HEK293 (cell line): ENCODE measurements at regions not wholly inside any gene's neighbourhood (a gene's known extent, or its start where the extent isn't known, plus 50 kb on each side); places are given as distances from the start of the nearest gene placed in this dataset.

Source experiments
- ELK4 ChIP-seq: IDR thresholded peaks from 2 replicates; pipeline ENCODE4 v1.6.1; 2011; ENCODE audit warnings: mild to moderate bottlenecking, low read depth, low read length, borderline replicate concordance
- MEIS1 ChIP-seq: sonication (generic); formaldehyde crosslinking; IDR thresholded peaks from 2 replicates; pipeline ENCODE4 v1.8.1; 2022; ENCODE audit warnings: missing genetic modification reagents, mild to moderate bottlenecking, borderline replicate concordance
- WT1 ChIP-seq: fragments of 450-650 bp; formaldehyde crosslinking; IDR thresholded peaks from 2 replicates; pipeline ENCODE4 v1.5.1; 2016; ENCODE audit warnings: missing biosample characterization, missing genetic modification characterization
- ZNF404 ChIP-seq: fragments of 450-650 bp; formaldehyde crosslinking; IDR thresholded peaks from 2 replicates; pipeline ENCODE4 v1.5.1; 2017; ENCODE audit warnings: missing biosample characterization, missing genetic modification characterization
- ZNF530 ChIP-seq: fragments of 450-650 bp; formaldehyde crosslinking; IDR thresholded peaks from 2 replicates; pipeline ENCODE4 v1.5.1; 2016; ENCODE audit warnings: low read depth, missing biosample characterization, missing genetic modification characterization
- ZNF558 ChIP-seq: fragments of 450-650 bp; formaldehyde crosslinking; IDR thresholded peaks from 2 replicates; pipeline ENCODE4 v1.5.1; 2016; ENCODE audit warnings: missing biosample characterization, missing genetic modification characterization
- ZNF670 ChIP-seq: fragments of 450-650 bp; formaldehyde crosslinking; IDR thresholded peaks from 2 replicates; pipeline ENCODE4 v1.5.1; 2016; ENCODE audit warnings: missing biosample characterization, missing genetic modification characterization, low read depth
- TF ChIP-seq, protein P1 (sequence below): fragments of 450-650 bp; formaldehyde crosslinking; IDR thresholded peaks from 2 replicates; pipeline ENCODE4 v1.5.1; 2016; ENCODE audit warnings: missing biosample characterization, missing genetic modification characterization

DNA sequence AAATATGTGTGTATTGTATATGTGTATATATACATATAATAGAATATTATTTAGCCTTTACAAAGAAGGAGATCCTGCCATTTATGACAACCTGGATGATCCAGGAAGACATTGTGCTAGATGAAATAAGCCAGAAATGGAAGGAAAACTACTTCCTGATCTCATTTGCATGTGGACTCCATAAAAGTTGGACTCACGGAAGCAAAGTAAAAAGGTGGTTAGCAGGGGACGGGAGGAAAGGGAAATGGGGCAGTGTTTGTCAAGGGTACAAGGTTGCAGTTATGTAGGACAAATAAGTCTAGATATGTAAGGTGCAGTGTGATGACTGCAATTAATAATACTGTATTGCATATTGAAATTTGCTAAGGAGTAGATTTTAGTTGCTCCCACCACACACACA is 331.1 kb upstream of the FSTL5 start:
- TF ChIP-seq, protein P1, sequence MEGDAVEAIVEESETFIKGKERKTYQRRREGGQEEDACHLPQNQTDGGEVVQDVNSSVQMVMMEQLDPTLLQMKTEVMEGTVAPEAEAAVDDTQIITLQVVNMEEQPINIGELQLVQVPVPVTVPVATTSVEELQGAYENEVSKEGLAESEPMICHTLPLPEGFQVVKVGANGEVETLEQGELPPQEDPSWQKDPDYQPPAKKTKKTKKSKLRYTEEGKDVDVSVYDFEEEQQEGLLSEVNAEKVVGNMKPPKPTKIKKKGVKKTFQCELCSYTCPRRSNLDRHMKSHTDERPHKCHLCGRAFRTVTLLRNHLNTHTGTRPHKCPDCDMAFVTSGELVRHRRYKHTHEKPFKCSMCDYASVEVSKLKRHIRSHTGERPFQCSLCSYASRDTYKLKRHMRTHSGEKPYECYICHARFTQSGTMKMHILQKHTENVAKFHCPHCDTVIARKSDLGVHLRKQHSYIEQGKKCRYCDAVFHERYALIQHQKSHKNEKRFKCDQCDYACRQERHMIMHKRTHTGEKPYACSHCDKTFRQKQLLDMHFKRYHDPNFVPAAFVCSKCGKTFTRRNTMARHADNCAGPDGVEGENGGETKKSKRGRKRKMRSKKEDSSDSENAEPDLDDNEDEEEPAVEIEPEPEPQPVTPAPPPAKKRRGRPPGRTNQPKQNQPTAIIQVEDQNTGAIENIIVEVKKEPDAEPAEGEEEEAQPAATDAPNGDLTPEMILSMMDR (tag by site-specific recombination), result no peak
- TF ChIP-seq ELK4 (no peak), ZNF670 (no peak), ZNF404 (tag by site-specific recombination) (no peak), WT1 (tag by site-specific recombination) (no peak), ZNF530 (tag by site-specific recombination) (no peak), ZNF558 (tag by site-specific recombination) (no peak), MEIS1 (CRISPR knock-in tag) (no peak)
